ENCODE measurements at regions not wholly inside any gene's neighbourhood (a gene's known extent, or its start where the extent isn't known, plus 50 kb on each side); places are given as distances from the start of the nearest gene placed in this dataset.

- CTCF ChIA-PET: interaction anchor here (0.7 kb wide), 1 partner anchor 19 kb away, joined by 3 read pairs; no protein-coding TSS in a partner anchor
- TF ChIP-seq CTCF (conservative IDR thresholded peaks at IDR 0.05; ENCODE audit: low read depth): no peak
- no peak for DNase-seq (ENCODE audit: low spot score)
Observed at GRCh38 chr9:126222363-126222834, 104.2 kb upstream of the MVB12B start.

GRCh38 chr9:126222835-126223431, 103.7 kb upstream of the MVB12B start:
- no peak overlapping the region for H3K27ac ChIP-seq
- CTCF ChIA-PET: no interaction called here
- POLR2A ChIA-PET (ENCODE audit: low non-redundant PET): no interaction called here
- TF ChIP-seq CTCF (conservative IDR thresholded peaks at IDR 0.05; ENCODE audit: low read depth): no peak
- DNase-seq (ENCODE audit: low spot score): no peak

More at GRCh38 chr9:126222363-126222834, 104.2 kb upstream of the MVB12B start:
- no peak overlapping the region for H3K27ac ChIP-seq
- POLR2A ChIA-PET (ENCODE audit: low non-redundant PET): no interaction called here

GRCh38 chr9:126223798-126224531, 102.7 kb upstream of the MVB12B start:
- DNase-seq (ENCODE audit: low spot score): no peak
- POLR2A ChIA-PET (ENCODE audit: low non-redundant PET): no interaction called here
- CTCF ChIA-PET: no interaction called here
- no peak overlapping the region for H3K27ac ChIP-seq
- TF ChIP-seq CTCF (conservative IDR thresholded peaks at IDR 0.05; ENCODE audit: low read depth): no peak

GRCh38 chr9:126225611-126226609, 100.7 kb upstream of the MVB12B start:
- H3K27ac ChIP-seq: no peak overlapping the region
- DNase-seq (ENCODE audit: low spot score): no peak
- CTCF ChIA-PET: interaction anchor here (1.7 kb wide), 1 partner anchor 818 kb away, joined by 4 read pairs; no protein-coding TSS in a partner anchor
- POLR2A ChIA-PET (ENCODE audit: low non-redundant PET): no interaction called here
- TF ChIP-seq CTCF (conservative IDR thresholded peaks at IDR 0.05; ENCODE audit: low read depth): no peak

GRCh38 chr9:126226991-126227936, 99.4 kb upstream of the MVB12B start:
- ChIA-PET CTCF (interaction anchor here (0.6 to 2.9 kb wide), 5 partner anchors 9 to 819 kb away, joined by 3 to 11 read pairs (median 4); no protein-coding TSS in a partner anchor), POLR2A (ENCODE audit: low non-redundant PET) (no interaction called here)
- no peak for DNase-seq (ENCODE audit: low spot score)
- no peak overlapping the region for H3K27ac ChIP-seq
- TF ChIP-seq CTCF (conservative IDR thresholded peaks at IDR 0.05; ENCODE audit: low read depth): no peak

Data from RWPE1 (cell line).